SK-N-SH (cell line): ENCODE measurements at regions not wholly inside any gene's neighbourhood (a gene's known extent, or its start where the extent isn't known, plus 50 kb on each side); places are given as distances from the start of the nearest gene placed in this dataset.

Experiments used
- CTCF ChIA-PET: fragments of 300-600, 350-600 bp; formaldehyde crosslinking; extraction: SDS; loops from one replicate; lab custom pipeline; 2021; lab: Yijun Ruan, JAX
- POLR2A ChIA-PET: fragments of 350-600 bp; sonication (Branson Sonifier 250); formaldehyde crosslinking; extraction: SDS; loops from one replicate; lab custom pipeline; 2020; ENCODE audit warnings: antibody characterized with exemption, inconsistent platforms; lab: Yijun Ruan, JAX
- DNase-seq: peaks from one replicate; pipeline ENCODE4 v3.0.0; 2012
- H2AFZ ChIP-seq: fragments of 200-600 bp; sonication (generic); 2 replicates; pipeline ENCODE4 v1.8.1; 2016; ENCODE audit warnings: antibody characterized with exemption, mild to moderate bottlenecking, low read depth
- H3F3A ChIP-seq: fragments of 200-600 bp; sonication (generic); replicated peaks from 2 replicates; pipeline ENCODE3; 2016; ENCODE audit warnings: antibody characterized with exemption, mild to moderate bottlenecking; ENCODE audit not compliant: insufficient read depth
- H3K27ac ChIP-seq, 2 experiments: fragments of 200-500 bp in 1 of 2; fragments of 200-600 bp in 1 of 2; sonication (Bioruptor generic) in 1 of 2; sonication (generic), shearing (Covaris generic) in 1 of 2; 2 replicates each; pipeline versions ENCODE4 v1.5.1 to v1.6.1; 2014 to 2016; ENCODE audit warnings: low read depth in 2 of 2, inconsistent platforms in 1 of 2, low read length in 1 of 2, mild to moderate bottlenecking in 1 of 2, mixed read lengths in 1 of 2
- H3K27me3 ChIP-seq: fragments of 200-600 bp; sonication (generic), shearing (Covaris generic); 2 replicates; pipeline ENCODE4 v1.6.1; 2016; ENCODE audit warnings: mixed run types; ENCODE audit not compliant: insufficient read depth
- H3K36me3 ChIP-seq, 2 experiments: fragments of 200-500 bp in 1 of 2; fragments of 200-600 bp in 1 of 2; sonication (Bioruptor generic) in 1 of 2; sonication (generic) in 1 of 2; replicated peaks in 1 of 2; 2 replicates each; pipeline versions ENCODE3 to v1.5.1; 2014 to 2016; ENCODE audit warnings: low read length in 1 of 2, mild to moderate bottlenecking in 1 of 2; ENCODE audit not compliant: insufficient read depth in 2 of 2, control insufficient read depth in 1 of 2
- H3K4me1 ChIP-seq, 2 experiments: fragments of 200-500 bp in 1 of 2; fragments of 200-600 bp in 1 of 2; sonication (Bioruptor generic) in 1 of 2; sonication (generic), shearing (Covaris generic) in 1 of 2; 2 replicates each; pipeline versions ENCODE4 v1.5.1 to v1.6.1; 2014 to 2016; ENCODE audit warnings: low read depth in 1 of 2, low read length in 1 of 2, mixed run types in 1 of 2; ENCODE audit not compliant: insufficient read depth in 2 of 2, control insufficient read depth in 1 of 2
- H3K4me2 ChIP-seq: fragments of 200-600 bp; sonication (generic), shearing (Covaris generic); 2 replicates; pipeline ENCODE4 v1.6.1; 2017; ENCODE audit warnings: mixed run types
- H3K4me3 ChIP-seq, 2 experiments: fragments of 200-500 bp in 1 of 2; fragments of 200-600 bp in 1 of 2; sonication (Bioruptor generic) in 1 of 2; sonication (generic), shearing (Covaris generic) in 1 of 2; 2 replicates each; pipeline versions ENCODE4 v1.5.1 to v1.8.1; 2014 to 2016; ENCODE audit warnings: low read depth in 2 of 2, inconsistent platforms in 1 of 2, low read length in 1 of 2, mild to moderate bottlenecking in 1 of 2, mixed read lengths in 1 of 2, moderate library complexity in 1 of 2
- H3K79me2 ChIP-seq: fragments of 200-600 bp; sonication (generic); 2 replicates; pipeline ENCODE4 v1.8.1; 2017; ENCODE audit warnings: mild to moderate bottlenecking; ENCODE audit not compliant: insufficient read depth
- H3K9ac ChIP-seq: fragments of 200-600 bp; sonication (generic); 2 replicates; pipeline ENCODE4 v1.6.1; 2017; ENCODE audit warnings: mixed run types
- H3K9me2 ChIP-seq: fragments of 200-600 bp; sonication (generic); 2 replicates; pipeline ENCODE4 v1.6.1; 2017; ENCODE audit warnings: mixed run types
- H3K9me3 ChIP-seq: fragments of 200-600 bp; sonication (generic); 2 replicates; pipeline ENCODE4 v1.6.1; 2017; ENCODE audit warnings: mixed run types, mild to moderate bottlenecking, moderate library complexity
- H4K20me1 ChIP-seq: fragments of 200-600 bp; sonication (generic); 2 replicates; pipeline ENCODE4 v1.6.1; 2017; ENCODE audit warnings: mild to moderate bottlenecking, mixed run types; ENCODE audit not compliant: insufficient read depth
- CHD2 ChIP-seq: fragments of 150-350 bp; IDR thresholded peaks from 2 replicates; pipeline ENCODE4 v1.6.1; 2018; ENCODE audit warnings: low read length; ENCODE audit not compliant: partially characterized antibody
- ELF1 ChIP-seq: IDR thresholded peaks from 2 replicates; pipeline ENCODE4 v1.4.0; 2012
- EP300 ChIP-seq, 2 experiments: IDR thresholded peaks; 2 replicates each; pipeline versions ENCODE4 v1.4.0 to v1.6.1; 2012; ENCODE audit warnings: borderline replicate concordance in 1 of 2, low read depth in 1 of 2, low read length in 1 of 2
- EZH2phosphoT487 ChIP-seq: fragments of 200-600 bp; sonication (generic); IDR thresholded peaks from 2 replicates; pipeline ENCODE4 v1.6.1; 2017; ENCODE audit warnings: low read depth, mixed run types, mild to moderate bottlenecking, antibody characterized with exemption, moderate library complexity, borderline replicate concordance
- FOXJ3 ChIP-seq: sonication (generic); formaldehyde crosslinking; IDR thresholded peaks from 2 replicates; pipeline ENCODE4 v1.5.1; 2020; ENCODE audit warnings: mild to moderate bottlenecking, missing genetic modification reagents
- GABPA ChIP-seq: IDR thresholded peaks from 2 replicates; pipeline ENCODE4 v1.4.0; 2012; ENCODE audit warnings: low read depth, mild to moderate bottlenecking
- GATA2 ChIP-seq: sonication (generic); formaldehyde crosslinking; IDR thresholded peaks from 2 replicates; pipeline ENCODE4 v1.5.0; 2020; ENCODE audit warnings: mild to moderate bottlenecking, missing genetic modification reagents
- NRF1 ChIP-seq: IDR thresholded peaks from 2 replicates; pipeline ENCODE4 v1.6.1; 2012; ENCODE audit warnings: low read depth, mild to moderate bottlenecking, low read length
- SIN3A ChIP-seq: IDR thresholded peaks from 2 replicates; pipeline ENCODE4 v1.6.1; 2012; ENCODE audit warnings: low read depth, mild to moderate bottlenecking, low read length, moderate library complexity, borderline replicate concordance
- TCF12 ChIP-seq: IDR thresholded peaks from 2 replicates; pipeline ENCODE4 v1.4.0; 2012
- TEAD4 ChIP-seq: IDR thresholded peaks from 2 replicates; pipeline ENCODE4 v1.4.0; 2012; ENCODE audit warnings: mild to moderate bottlenecking, borderline replicate concordance; ENCODE audit not compliant: insufficient read depth
- WGBS: methylation state at CpG from one replicate; pipeline ENCODE4 v1.1.6; 2017; ENCODE audit warnings: low lambda C conversion rate; 5-methylcytosine and 5-hydroxymethylcytosine counted together
- TF ChIP-seq, protein P1 (sequence below): IDR thresholded peaks from 2 replicates; pipeline ENCODE4; 2012
- TF ChIP-seq, protein P2 (sequence below): fragments of 150-350 bp; IDR thresholded peaks from 2 replicates; pipeline ENCODE4 v1.6.1; 2016; ENCODE audit warnings: mild to moderate bottlenecking, low read depth, low read length
- TF ChIP-seq, protein P3 (sequence below): IDR thresholded peaks from 2 replicates; pipeline ENCODE4 v1.4.0; 2012; ENCODE audit warnings: low read depth
- TF ChIP-seq, protein P4 (sequence below): IDR thresholded peaks from 2 replicates; pipeline ENCODE4 v1.4.0; 2012; ENCODE audit warnings: low read depth, borderline replicate concordance

DNA sequence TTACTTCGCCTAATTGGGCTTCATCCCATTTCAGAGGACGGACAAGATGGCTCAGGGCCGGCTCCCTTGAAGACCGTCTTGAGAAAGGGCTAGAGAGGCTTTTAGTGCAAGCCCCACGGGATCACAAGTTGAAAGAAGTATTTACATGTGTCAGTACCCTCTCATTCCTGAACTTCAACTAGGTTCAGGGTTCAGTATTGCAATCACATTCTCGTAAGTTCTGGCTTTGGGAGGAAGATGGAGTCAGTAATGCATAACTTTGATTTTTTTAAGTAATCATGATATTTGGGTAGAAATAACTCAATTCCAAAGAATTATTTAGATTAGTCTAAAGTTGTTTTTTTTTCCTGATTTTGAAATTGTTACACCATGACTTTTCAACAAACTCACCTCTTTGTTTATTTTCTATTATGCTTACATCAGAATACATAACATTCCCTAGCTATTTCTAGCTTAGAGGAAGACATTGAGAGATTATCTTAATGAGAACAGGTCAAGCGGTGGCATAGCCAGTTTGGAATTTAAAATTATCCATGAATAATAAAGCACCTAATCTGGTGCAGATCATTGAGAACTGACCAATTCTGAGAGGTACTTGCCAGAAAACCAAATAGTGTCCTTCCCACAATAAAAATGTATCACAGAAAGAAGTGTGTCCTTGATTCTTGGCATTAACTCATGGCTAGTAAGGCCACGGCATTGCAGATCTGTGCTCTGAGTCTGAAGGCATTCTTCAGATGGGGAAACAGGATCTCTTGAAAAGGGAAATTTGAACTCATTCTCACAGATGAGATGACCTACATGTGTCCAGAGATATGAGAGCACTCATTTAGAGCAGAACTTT lies 92.1 kb upstream of the BLID start (continued):
- TF ChIP-seq CHD2, result no peak
- TF ChIP-seq, protein P1, sequence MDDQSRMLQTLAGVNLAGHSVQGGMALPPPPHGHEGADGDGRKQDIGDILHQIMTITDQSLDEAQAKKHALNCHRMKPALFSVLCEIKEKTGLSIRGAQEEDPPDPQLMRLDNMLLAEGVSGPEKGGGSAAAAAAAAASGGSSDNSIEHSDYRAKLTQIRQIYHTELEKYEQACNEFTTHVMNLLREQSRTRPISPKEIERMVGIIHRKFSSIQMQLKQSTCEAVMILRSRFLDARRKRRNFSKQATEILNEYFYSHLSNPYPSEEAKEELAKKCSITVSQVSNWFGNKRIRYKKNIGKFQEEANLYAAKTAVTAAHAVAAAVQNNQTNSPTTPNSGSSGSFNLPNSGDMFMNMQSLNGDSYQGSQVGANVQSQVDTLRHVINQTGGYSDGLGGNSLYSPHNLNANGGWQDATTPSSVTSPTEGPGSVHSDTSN, result no peak

DNA sequence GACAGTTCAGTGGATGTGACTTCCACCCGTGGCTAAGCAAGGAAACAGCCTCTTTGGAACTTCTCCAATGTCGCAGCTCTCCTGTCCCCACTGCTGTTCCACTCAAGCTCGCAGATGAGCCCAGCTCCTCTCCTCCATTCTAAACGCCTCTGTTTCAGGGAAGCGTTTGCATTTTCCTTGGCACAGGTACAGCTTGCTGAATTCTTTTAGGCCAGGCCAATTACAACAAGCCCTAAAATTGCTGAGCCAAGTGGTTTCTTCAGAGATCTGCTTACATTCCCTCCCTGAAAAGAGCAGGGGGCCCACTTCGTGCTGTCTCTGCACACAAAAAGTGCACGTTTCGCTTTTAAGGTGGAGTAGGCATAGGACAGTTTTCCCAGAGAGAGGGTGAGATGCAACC lies 91.5 kb upstream of the BLID start:
- Histone ChIP-seq H3K9ac (no peak overlapping the region), H4K20me1 (no peaks in the 10 kb centered on the region), H3K27me3 (no peaks in the 10 kb centered on the region), H3K36me3 (no peaks in the 10 kb centered on the region), H3F3A (peaks cover 23% of the 10 kb centered on the region), H3K79me2 (peaks cover 6% of the 10 kb centered on the region), H3K4me1 (peaks cover 16 to 29% of the 10 kb centered on the region in 2 experiments), H3K9me2 (no peaks in the 10 kb centered on the region), H3K27ac (no peak overlapping the region; a peak in 1 of 4 replicates), H3K4me2 (no peak overlapping the region), H3K9me3 (no peaks in the 10 kb centered on the region), H2AFZ (no peak overlapping the region), H3K4me3 (no peak overlapping the region)
- DNase-seq, result no peak
- no peak for TF ChIP-seq NRF1
- no peak for TF ChIP-seq CHD2
- POLR2A ChIA-PET, result no interaction called here
- CTCF ChIA-PET, result interaction anchor here (1.5 to 1.9 kb wide), 2 partner anchors 8 to 106 kb away, joined by 5 to 6 read pairs; no protein-coding TSS in a partner anchor
- WGBS, result 94% methylated on average over 8 of the region's 8 CpGs

DNA sequence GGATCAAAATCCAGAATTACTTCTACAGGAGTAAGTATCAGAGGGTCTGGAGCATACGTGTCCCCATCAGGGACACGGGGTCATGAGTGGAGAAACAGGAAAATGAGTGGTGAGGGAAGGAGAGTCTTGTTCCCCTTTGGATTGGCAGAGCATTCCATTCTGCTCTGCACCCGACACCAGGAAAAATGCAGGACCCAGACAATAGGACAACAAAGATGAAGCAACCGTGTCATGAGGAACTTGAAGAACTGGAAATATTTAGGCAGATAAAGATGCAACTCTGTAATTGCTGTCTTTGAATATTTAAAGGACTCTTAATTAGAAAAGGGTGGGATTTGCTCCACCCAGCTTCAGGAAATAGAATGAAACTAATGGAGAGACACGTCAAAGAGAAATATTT lies 89.0 kb upstream of the BLID start:
- peaks cover 18 to 30% of the 10 kb centered on the region in 2 experiments for H3K4me1 ChIP-seq
- no peak for TF ChIP-seq TEAD4
- TF ChIP-seq, protein P2, sequence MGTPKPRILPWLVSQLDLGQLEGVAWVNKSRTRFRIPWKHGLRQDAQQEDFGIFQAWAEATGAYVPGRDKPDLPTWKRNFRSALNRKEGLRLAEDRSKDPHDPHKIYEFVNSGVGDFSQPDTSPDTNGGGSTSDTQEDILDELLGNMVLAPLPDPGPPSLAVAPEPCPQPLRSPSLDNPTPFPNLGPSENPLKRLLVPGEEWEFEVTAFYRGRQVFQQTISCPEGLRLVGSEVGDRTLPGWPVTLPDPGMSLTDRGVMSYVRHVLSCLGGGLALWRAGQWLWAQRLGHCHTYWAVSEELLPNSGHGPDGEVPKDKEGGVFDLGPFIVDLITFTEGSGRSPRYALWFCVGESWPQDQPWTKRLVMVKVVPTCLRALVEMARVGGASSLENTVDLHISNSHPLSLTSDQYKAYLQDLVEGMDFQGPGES, result no peak
- TF ChIP-seq GATA2 (CRISPR knock-in tag), result no peak
- TF ChIP-seq CHD2, result no peak
- TF ChIP-seq GABPA, result no peak
- TF ChIP-seq SIN3A, result no peak
- TF ChIP-seq, protein P3, sequence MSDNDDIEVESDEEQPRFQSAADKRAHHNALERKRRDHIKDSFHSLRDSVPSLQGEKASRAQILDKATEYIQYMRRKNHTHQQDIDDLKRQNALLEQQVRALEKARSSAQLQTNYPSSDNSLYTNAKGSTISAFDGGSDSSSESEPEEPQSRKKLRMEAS, result no peak
- no peak for TF ChIP-seq FOXJ3 (CRISPR knock-in tag)
- no peak for TF ChIP-seq EP300 (IDR thresholded peaks at IDR 0.05; ENCODE audit: borderline replicate concordance in 1 of 2, low read depth in 1 of 2, low read length in 1 of 2)
- TF ChIP-seq NRF1, result no peak
- no peak for TF ChIP-seq EZH2phosphoT487
- TF ChIP-seq, protein P4, sequence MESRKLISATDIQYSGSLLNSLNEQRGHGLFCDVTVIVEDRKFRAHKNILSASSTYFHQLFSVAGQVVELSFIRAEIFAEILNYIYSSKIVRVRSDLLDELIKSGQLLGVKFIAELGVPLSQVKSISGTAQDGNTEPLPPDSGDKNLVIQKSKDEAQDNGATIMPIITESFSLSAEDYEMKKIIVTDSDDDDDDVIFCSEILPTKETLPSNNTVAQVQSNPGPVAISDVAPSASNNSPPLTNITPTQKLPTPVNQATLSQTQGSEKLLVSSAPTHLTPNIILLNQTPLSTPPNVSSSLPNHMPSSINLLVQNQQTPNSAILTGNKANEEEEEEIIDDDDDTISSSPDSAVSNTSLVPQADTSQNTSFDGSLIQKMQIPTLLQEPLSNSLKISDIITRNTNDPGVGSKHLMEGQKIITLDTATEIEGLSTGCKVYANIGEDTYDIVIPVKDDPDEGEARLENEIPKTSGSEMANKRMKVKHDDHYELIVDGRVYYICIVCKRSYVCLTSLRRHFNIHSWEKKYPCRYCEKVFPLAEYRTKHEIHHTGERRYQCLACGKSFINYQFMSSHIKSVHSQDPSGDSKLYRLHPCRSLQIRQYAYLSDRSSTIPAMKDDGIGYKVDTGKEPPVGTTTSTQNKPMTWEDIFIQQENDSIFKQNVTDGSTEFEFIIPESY, result no peak
- TF ChIP-seq TCF12, result no peak
- TF ChIP-seq ELF1, result no peak
- DNase-seq, result no peak
- H3K4me3 ChIP-seq, result no peak overlapping the region
- H2AFZ ChIP-seq, result no peak overlapping the region
- peaks cover 30% of the 10 kb centered on the region for H3K79me2 ChIP-seq
- H3K9me2 ChIP-seq, result no peaks in the 10 kb centered on the region
- POLR2A ChIA-PET, result no interaction called here
- H3K9ac ChIP-seq, result no peak overlapping the region
- no peaks in the 10 kb centered on the region for H3K9me3 ChIP-seq
- H3F3A ChIP-seq, result peaks cover 23% of the 10 kb centered on the region
- H4K20me1 ChIP-seq, result no peaks in the 10 kb centered on the region
- CTCF ChIA-PET, result interaction anchor here (2.7 to 4.5 kb wide), 3 partner anchors 11 to 301 kb away, joined by 16 to 35 read pairs (median 16); no protein-coding TSS in a partner anchor
- no peak overlapping the region for H3K27ac ChIP-seq
- 92% methylated on average over 5 of the region's 5 CpGs for WGBS
- no peaks in the 10 kb centered on the region for H3K36me3 ChIP-seq
- H3K4me2 ChIP-seq, result no peak overlapping the region
- no peaks in the 10 kb centered on the region for H3K27me3 ChIP-seq
